ENCODE measurements at regions not wholly inside any gene's neighbourhood (a gene's known extent, or its start where the extent isn't known, plus 50 kb on each side); places are given as distances from the start of the nearest gene placed in this dataset.

GRCh38 chr12:127813147-127813546 lies 453.8 kb upstream of the TMEM132C start:
- TF ChIP-seq CTCF (IDR thresholded peaks at IDR 0.05) (no peak), POLR2A (IDR thresholded peaks at IDR 0.05) (no peak)

Measured in heart left ventricle (tissue), 13 donors.